Neural progenitor cell (in vitro differentiated cells): ENCODE measurements at regions not wholly inside any gene's neighbourhood (a gene's known extent, or its start where the extent isn't known, plus 50 kb on each side); places are given as distances from the start of the nearest gene placed in this dataset.

Experiments used
- EZH2 ChIP-seq: fragments of 200-600 bp; sonication (generic); IDR thresholded peaks from 2 replicates; pipeline ENCODE4 v1.6.1; 2017; ENCODE audit warnings: antibody characterized with exemption, mild to moderate bottlenecking, moderate library complexity
- EZH2phosphoT487 ChIP-seq: fragments of 200-600 bp; sonication (generic); IDR thresholded peaks from 2 replicates; pipeline ENCODE4 v1.6.1; 2017; ENCODE audit warnings: antibody characterized with exemption
- TF ChIP-seq, protein P1 (sequence below): fragments of 200-600 bp; sonication (generic); IDR thresholded peaks from 2 replicates; pipeline ENCODE4 v1.5.1; 2017; ENCODE audit warnings: antibody characterized with exemption, mild to moderate bottlenecking

DNA sequence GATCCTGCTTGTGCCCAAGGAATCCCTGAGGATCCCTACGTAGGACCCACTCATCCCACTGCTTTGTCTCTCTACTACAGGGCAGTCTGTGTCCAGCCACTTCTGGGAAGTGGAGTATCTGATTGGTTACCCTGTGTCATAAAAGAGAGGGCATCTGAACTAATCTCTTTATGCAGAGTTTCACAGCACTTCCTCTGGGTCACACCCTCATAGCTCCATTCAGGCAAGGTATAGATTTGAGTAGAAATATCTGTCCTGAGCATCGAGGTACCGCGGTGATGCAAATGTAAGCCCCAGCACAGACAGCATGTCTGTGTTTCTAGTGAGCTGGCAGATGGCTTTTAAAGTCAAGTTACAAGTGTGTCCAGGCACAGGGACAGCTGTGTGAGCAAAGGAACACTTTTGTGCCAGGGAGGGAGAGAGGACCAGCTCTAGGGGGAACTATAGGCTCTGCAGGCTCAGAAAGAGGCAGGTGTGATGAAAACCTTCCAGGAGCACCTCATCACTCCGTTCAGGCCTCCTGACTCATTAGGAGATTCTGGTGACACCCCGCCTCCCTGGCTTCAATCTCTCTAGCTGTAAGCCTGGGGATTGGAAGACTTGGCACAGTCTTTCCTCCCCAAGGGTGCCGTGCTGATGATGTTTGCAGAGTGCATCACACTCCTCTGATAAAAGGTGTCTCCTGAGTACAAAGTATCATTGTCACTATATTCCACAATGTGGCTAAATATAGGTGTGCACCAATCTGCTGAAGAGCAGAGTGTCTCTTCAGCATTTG, 84.3 kb upstream of the UBL3 start:
- TF ChIP-seq, protein P1, sequence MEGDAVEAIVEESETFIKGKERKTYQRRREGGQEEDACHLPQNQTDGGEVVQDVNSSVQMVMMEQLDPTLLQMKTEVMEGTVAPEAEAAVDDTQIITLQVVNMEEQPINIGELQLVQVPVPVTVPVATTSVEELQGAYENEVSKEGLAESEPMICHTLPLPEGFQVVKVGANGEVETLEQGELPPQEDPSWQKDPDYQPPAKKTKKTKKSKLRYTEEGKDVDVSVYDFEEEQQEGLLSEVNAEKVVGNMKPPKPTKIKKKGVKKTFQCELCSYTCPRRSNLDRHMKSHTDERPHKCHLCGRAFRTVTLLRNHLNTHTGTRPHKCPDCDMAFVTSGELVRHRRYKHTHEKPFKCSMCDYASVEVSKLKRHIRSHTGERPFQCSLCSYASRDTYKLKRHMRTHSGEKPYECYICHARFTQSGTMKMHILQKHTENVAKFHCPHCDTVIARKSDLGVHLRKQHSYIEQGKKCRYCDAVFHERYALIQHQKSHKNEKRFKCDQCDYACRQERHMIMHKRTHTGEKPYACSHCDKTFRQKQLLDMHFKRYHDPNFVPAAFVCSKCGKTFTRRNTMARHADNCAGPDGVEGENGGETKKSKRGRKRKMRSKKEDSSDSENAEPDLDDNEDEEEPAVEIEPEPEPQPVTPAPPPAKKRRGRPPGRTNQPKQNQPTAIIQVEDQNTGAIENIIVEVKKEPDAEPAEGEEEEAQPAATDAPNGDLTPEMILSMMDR: no peak
- TF ChIP-seq EZH2phosphoT487 (no peak), EZH2 (no peak)
